Neural progenitor cell (in vitro differentiated cells): ENCODE measurements at regions not wholly inside any gene's neighbourhood (a gene's known extent, or its start where the extent isn't known, plus 50 kb on each side); places are given as distances from the start of the nearest gene placed in this dataset.

Experiments used
- DNase-seq: peaks from one replicate; pipeline ENCODE4 v3.0.0-alpha.2; 2016; ENCODE audit warnings: low spot score
- H2AFZ ChIP-seq: fragments of 200-600 bp; sonication (generic); replicated peaks from 2 replicates; pipeline ENCODE4 v1.6.1; 2016; ENCODE audit warnings: antibody characterized with exemption
- H3F3A ChIP-seq: fragments of 200-600 bp; sonication (generic); 2 replicates; pipeline ENCODE4 v1.6.1; 2016; ENCODE audit warnings: antibody characterized with exemption, low read depth
- H3K27ac ChIP-seq: fragments of 200-600 bp; sonication (generic); 2 replicates; pipeline ENCODE4 v1.5.1; 2016; ENCODE audit warnings: mild to moderate bottlenecking
- H3K27me3 ChIP-seq: fragments of 200-600 bp; sonication (generic); 2 replicates; pipeline ENCODE4 v1.6.1; 2016; ENCODE audit warnings: mild to moderate bottlenecking, moderate library complexity
- H3K36me3 ChIP-seq: fragments of 200-600 bp; sonication (generic); 2 replicates; pipeline ENCODE4 v1.5.1; 2016
- H3K4me1 ChIP-seq: fragments of 200-600 bp; sonication (generic); 2 replicates; pipeline ENCODE4 v1.6.1; 2016; ENCODE audit warnings: mixed run types
- H3K4me2 ChIP-seq: fragments of 200-600 bp; sonication (generic); 2 replicates; pipeline ENCODE4 v1.6.1; 2016
- H3K4me3 ChIP-seq: fragments of 200-600 bp; sonication (generic); 2 replicates; pipeline ENCODE4 v1.5.1; 2016
- H3K79me2 ChIP-seq: fragments of 200-600 bp; sonication (generic); 2 replicates; pipeline ENCODE4 v1.6.1; 2016; ENCODE audit warnings: low read depth
- H3K9ac ChIP-seq: fragments of 200-600 bp; sonication (generic); 2 replicates; pipeline ENCODE4 v1.6.1; 2016
- H3K9me3 ChIP-seq: fragments of 200-600 bp; sonication (generic); 2 replicates; pipeline ENCODE4 v1.5.1; 2016; ENCODE audit warnings: low read depth
- H4K20me1 ChIP-seq: fragments of 200-600 bp; sonication (generic); 2 replicates; pipeline ENCODE4 v1.6.1; 2016; ENCODE audit warnings: low read depth
- H3K27ac Mint-ChIP-seq: 3 replicates; pipeline ENCODE4 v1.8.0; 2021; ENCODE audit warnings: mixed read lengths
- H3K27me3 Mint-ChIP-seq: 2 replicates; pipeline ENCODE4 v1.8.0; 2022; ENCODE audit warnings: low read depth, mild to moderate bottlenecking, inconsistent platforms, moderate library complexity, mixed read lengths; ENCODE audit not compliant: insufficient read depth
- H3K36me3 Mint-ChIP-seq: 3 replicates; pipeline ENCODE4 v1.8.0; 2021; ENCODE audit warnings: mixed read lengths
- H3K4me1 Mint-ChIP-seq: 3 replicates; pipeline ENCODE4 v1.8.0; 2021; ENCODE audit warnings: mixed read lengths
- H3K4me3 Mint-ChIP-seq: 3 replicates; pipeline ENCODE4 v1.8.0; 2021; ENCODE audit warnings: mild to moderate bottlenecking, moderate library complexity, mixed read lengths
- H3K9me3 Mint-ChIP-seq: 3 replicates; pipeline ENCODE4 v1.8.0; 2020; ENCODE audit warnings: mixed read lengths
- CTCF ChIP-seq: fragments of 200-600 bp; sonication (generic); IDR thresholded peaks from 2 replicates; pipeline ENCODE4 v1.5.1; 2017; ENCODE audit warnings: antibody characterized with exemption, mild to moderate bottlenecking
- EZH2 ChIP-seq: fragments of 200-600 bp; sonication (generic); IDR thresholded peaks from 2 replicates; pipeline ENCODE4 v1.6.1; 2017; ENCODE audit warnings: antibody characterized with exemption, mild to moderate bottlenecking, moderate library complexity
- EZH2phosphoT487 ChIP-seq: fragments of 200-600 bp; sonication (generic); IDR thresholded peaks from 2 replicates; pipeline ENCODE4 v1.6.1; 2017; ENCODE audit warnings: antibody characterized with exemption

DNA sequence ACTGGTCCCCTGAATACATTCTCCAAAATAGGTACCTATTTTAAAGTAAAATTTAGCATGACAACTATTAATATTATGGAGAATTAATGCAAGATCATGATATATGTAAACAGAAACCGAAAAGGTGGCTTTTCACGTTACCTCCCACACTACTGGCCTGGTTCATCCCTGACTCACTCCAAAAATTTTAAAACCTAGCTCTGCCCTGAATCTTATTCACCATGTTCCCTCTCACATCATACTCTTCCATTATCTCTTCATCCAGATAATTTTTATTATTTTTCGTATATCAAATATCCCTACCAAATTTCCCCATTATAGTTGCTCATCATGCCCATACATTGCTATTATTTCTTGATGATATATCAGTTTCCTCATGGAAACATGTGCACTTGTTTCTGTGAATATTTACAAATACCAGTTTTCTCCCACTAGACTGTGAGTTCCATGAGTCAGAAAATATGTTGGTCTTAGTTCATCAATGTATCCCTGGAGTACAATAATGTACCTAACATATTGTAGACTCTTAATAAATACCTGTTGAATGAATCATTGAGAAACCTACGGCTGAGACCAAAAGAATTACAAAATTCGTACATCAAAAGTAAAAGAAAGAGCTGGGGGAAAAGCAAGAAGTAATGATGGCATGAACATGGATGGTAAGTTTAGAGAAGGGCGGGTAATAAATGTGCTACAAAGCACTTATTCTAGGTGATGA, 360.1 kb upstream of the CHAC2 start:
- Histone ChIP-seq H3K9me3 (no peaks in the 10 kb centered on the region), H2AFZ (no peak overlapping the region), H3K27ac (no peak overlapping the region), H3K4me1 (no peaks in the 10 kb centered on the region), H3K9ac (no peak overlapping the region), H3K36me3 (no peaks in the 10 kb centered on the region), H3K4me2 (no peak overlapping the region), H3K79me2 (no peaks in the 10 kb centered on the region), H4K20me1 (no peaks in the 10 kb centered on the region), H3K4me3 (no peak overlapping the region), H3K27me3 (no peaks in the 10 kb centered on the region), H3F3A (no peaks in the 10 kb centered on the region)
- no peaks in the 10 kb centered on the region for H3K27me3 Mint-ChIP-seq
- DNase-seq = no peak
- no peak overlapping the region for H3K4me3 Mint-ChIP-seq
- peaks cover 6% of the 10 kb centered on the region for H3K9me3 Mint-ChIP-seq
- no peaks in the 10 kb centered on the region for H3K36me3 Mint-ChIP-seq
- no peak overlapping the region for H3K27ac Mint-ChIP-seq
- no peaks in the 10 kb centered on the region for H3K4me1 Mint-ChIP-seq
- TF ChIP-seq EZH2phosphoT487 (no peak), CTCF (no peak), EZH2 (no peak)

DNA sequence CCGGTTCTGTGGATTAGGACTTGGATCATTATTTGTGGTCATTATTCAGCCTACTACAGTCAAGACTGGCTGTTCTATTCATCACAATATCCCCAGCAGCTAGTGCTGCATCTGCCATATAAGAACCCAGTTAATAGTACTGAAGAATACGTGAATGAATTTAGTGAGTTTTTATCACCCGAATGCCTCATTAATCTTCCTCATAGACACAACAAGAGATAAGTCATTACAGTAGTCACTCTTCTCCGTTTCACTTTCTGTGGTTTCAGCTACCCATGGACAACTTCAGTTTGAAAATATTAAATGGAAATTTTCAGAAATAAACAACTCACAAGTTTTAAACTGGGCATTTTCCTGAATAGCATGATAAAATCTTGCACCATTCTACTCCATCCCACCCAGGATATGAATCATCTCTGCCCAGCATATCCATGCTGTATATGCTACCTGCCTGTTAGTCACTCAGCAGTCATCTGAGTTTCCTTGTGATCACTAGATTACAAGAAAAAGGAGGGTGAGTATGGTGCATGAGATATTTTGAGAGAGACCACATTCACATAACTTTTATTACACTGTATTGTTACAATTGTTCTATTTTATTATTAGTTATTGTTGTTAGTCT, 363.7 kb upstream of the CHAC2 start:
- Mint-ChIP-seq H3K36me3 (no peaks in the 10 kb centered on the region), H3K27me3 (no peaks in the 10 kb centered on the region), H3K9me3 (no peaks in the 10 kb centered on the region), H3K27ac (no peak overlapping the region), H3K4me3 (no peak overlapping the region), H3K4me1 (no peaks in the 10 kb centered on the region)
- Histone ChIP-seq H2AFZ (no peak overlapping the region), H3K4me3 (no peak overlapping the region), H3K36me3 (no peaks in the 10 kb centered on the region), H3K27ac (no peak overlapping the region), H4K20me1 (no peaks in the 10 kb centered on the region), H3F3A (no peaks in the 10 kb centered on the region), H3K4me1 (no peaks in the 10 kb centered on the region), H3K9me3 (no peaks in the 10 kb centered on the region), H3K27me3 (no peaks in the 10 kb centered on the region), H3K4me2 (no peak overlapping the region), H3K79me2 (no peaks in the 10 kb centered on the region), H3K9ac (no peak overlapping the region)
- TF ChIP-seq CTCF (no peak), EZH2 (no peak), EZH2phosphoT487 (no peak)
- no peak for DNase-seq

GRCh38 chr2:53397085-53397484, 370.5 kb upstream of the CHAC2 start:
- H3K4me1 ChIP-seq = no peaks in the 10 kb centered on the region
- H3K4me1 Mint-ChIP-seq = no peaks in the 10 kb centered on the region
- H3K36me3 ChIP-seq = no peaks in the 10 kb centered on the region
- no peaks in the 10 kb centered on the region for H3K79me2 ChIP-seq
- H3K9me3 ChIP-seq = no peaks in the 10 kb centered on the region
- H3K4me3 ChIP-seq = no peak overlapping the region
- H3K27ac ChIP-seq = no peak overlapping the region
- no peak overlapping the region for H3K9ac ChIP-seq
- H4K20me1 ChIP-seq = no peaks in the 10 kb centered on the region
- no peaks in the 10 kb centered on the region for H3K27me3 Mint-ChIP-seq
- TF ChIP-seq CTCF = no peak
- no peak for TF ChIP-seq EZH2phosphoT487
- TF ChIP-seq EZH2 = no peak
- no peak overlapping the region for H3K27ac Mint-ChIP-seq
- H3K27me3 ChIP-seq = no peaks in the 10 kb centered on the region
- H3K4me3 Mint-ChIP-seq = no peak overlapping the region
- H3K9me3 Mint-ChIP-seq = peaks cover 5% of the 10 kb centered on the region
- no peaks in the 10 kb centered on the region for H3K36me3 Mint-ChIP-seq
- H3F3A ChIP-seq = no peaks in the 10 kb centered on the region
- DNase-seq = no peak
- H3K4me2 ChIP-seq = no peak overlapping the region
- no peak overlapping the region for H2AFZ ChIP-seq
